HepG2 (cell line): ENCODE measurements at regions not wholly inside any gene's neighbourhood (a gene's known extent, or its start where the extent isn't known, plus 50 kb on each side); places are given as distances from the start of the nearest gene placed in this dataset.

ENCODE experiments used
- ATAC-seq: fragments of 200-7000 bp; cut with Tn5 transposase; 3 replicates; pipeline ENCODE4 v1.9.1; 2020; ENCODE audit warnings: mild to moderate bottlenecking, moderate library complexity
- BruUV-seq: library from RNA; stranded (reverse); fragments of 400-500 nt; replicated peaks from 2 replicates; lab custom pipeline; 2021; lab: Mats Ljungman, UMichigan
- CTCF ChIA-PET: fragments of 300-600 bp; formaldehyde crosslinking; extraction: SDS; loops from one replicate; lab custom pipeline; 2021; ENCODE audit warnings: low total read pairs, inconsistent platforms, low intra/inter-chr PET ratio; lab: Yijun Ruan, JAX
- POLR2A ChIA-PET: fragments of 350-600 bp; sonication (Branson Sonifier 250); formaldehyde crosslinking; loops from one replicate; lab custom pipeline; 2020; ENCODE audit warnings: antibody characterized with exemption, inconsistent platforms; lab: Yijun Ruan, JAX
- DNase-seq: peaks from one replicate; pipeline ENCODE4 v3.0.0-alpha.2; 2015; ENCODE audit warnings: low spot score
- FAIRE-seq: peaks from 3 replicates; lab custom pipeline; 2011; peaks lifted over from hg19 to GRCh38; lab: Jason Lieb, UNC
- H2AFZ ChIP-seq: one replicate; pipeline ENCODE4 v1.6.1; 2011; ENCODE audit warnings: low read length, inconsistent platforms
- H3K27ac ChIP-seq: fragments of 300-600 bp; 3 replicates; pipeline ENCODE4 v1.8.0; 2011; ENCODE audit warnings: mixed run types, mild to moderate bottlenecking, mixed read lengths, low read length, inconsistent platforms; ENCODE audit not compliant: insufficient read depth; ENCODE audit errors: extremely low read length
- H3K27me3 ChIP-seq, 2 experiments: fragments of 200-600 bp in 1 of 2; 2 replicates in 1 of 2; 3 replicates in 1 of 2; pipeline versions ENCODE4 v1.6.0 to v1.8.0; 2011; ENCODE audit warnings: low read length in 2 of 2, mild to moderate bottlenecking in 2 of 2, moderate library complexity in 2 of 2, inconsistent platforms in 1 of 2; ENCODE audit not compliant: insufficient read depth in 2 of 2, control insufficient read depth in 1 of 2
- H3K36me3 ChIP-seq, 2 experiments: fragments of 200-600 bp in 1 of 2; replicated peaks in 1 of 2; 2 replicates in 1 of 2; 3 replicates in 1 of 2; pipeline versions ENCODE4 v1.5.1 to v1.8.0; 2011; ENCODE audit warnings: low read length in 2 of 2, inconsistent platforms in 1 of 2; ENCODE audit not compliant: insufficient read depth in 2 of 2, control insufficient read depth in 1 of 2
- H3K4me1 ChIP-seq: 2 replicates; pipeline ENCODE4 v1.5.1; 2012; ENCODE audit warnings: low read length, inconsistent platforms; ENCODE audit not compliant: insufficient read depth
- H3K4me2 ChIP-seq: 2 replicates; pipeline ENCODE4 v1.6.0; 2011; ENCODE audit warnings: low read depth, low read length, inconsistent platforms
- H3K4me3 ChIP-seq, 3 experiments: fragments of 200-600 bp in 1 of 3; sonication (generic), shearing (Covaris generic) in 1 of 3; replicated peaks in 1 of 3; 2 replicates each; pipeline ENCODE4 v1.5.1; 2011 to 2016; ENCODE audit warnings: low read length in 3 of 3, inconsistent platforms in 2 of 3, low read depth in 2 of 3, mild to moderate bottlenecking in 2 of 3, control low read depth in 1 of 3, mixed read lengths in 1 of 3; ENCODE audit not compliant: insufficient read depth in 1 of 3
- H3K79me2 ChIP-seq: one replicate; pipeline ENCODE4 v1.6.1; 2011; ENCODE audit warnings: low read length, inconsistent platforms; ENCODE audit not compliant: insufficient read depth
- H3K9ac ChIP-seq: 2 replicates; pipeline ENCODE4 v1.6.0; 2011; ENCODE audit warnings: mild to moderate bottlenecking, low read depth, low read length, inconsistent platforms; ENCODE audit not compliant: insufficient read depth
- H3K9me3 ChIP-seq: 2 replicates; pipeline ENCODE4 v1.5.1; 2012; ENCODE audit warnings: mild to moderate bottlenecking, low read length
- H4K20me1 ChIP-seq: 2 replicates; pipeline ENCODE4 v1.6.0; 2011; ENCODE audit warnings: inconsistent platforms, mild to moderate bottlenecking, low read length, moderate library complexity; ENCODE audit not compliant: insufficient read depth
- ARNT ChIP-seq: fragments of 450-650 bp; IDR thresholded peaks from 2 replicates; pipeline ENCODE4 v1.6.1; 2017
- DR1 ChIP-seq: sonication (generic); formaldehyde crosslinking; IDR thresholded peaks from 2 replicates; pipeline ENCODE4 v1.8.0; 2021; ENCODE audit warnings: mild to moderate bottlenecking, missing genetic modification reagents, inconsistent platforms
- HNF4G ChIP-seq, 2 experiments: sonication (generic) in 1 of 2; formaldehyde crosslinking in 1 of 2; IDR thresholded peaks; 2 replicates each; pipeline versions ENCODE4 v1.4.0 to v1.6.1; 2011 to 2020; ENCODE audit warnings: borderline replicate concordance in 2 of 2, low read depth in 2 of 2, mild to moderate bottlenecking in 2 of 2, low read length in 1 of 2, missing genetic modification reagents in 1 of 2, moderate library complexity in 1 of 2
- NPAS2 ChIP-seq: sonication (generic); formaldehyde crosslinking; IDR thresholded peaks from 2 replicates; pipeline ENCODE4 v1.8.0; 2022; ENCODE audit warnings: mild to moderate bottlenecking, missing genetic modification reagents, borderline replicate concordance
- PHB2 ChIP-seq: fragments of 450-650 bp; IDR thresholded peaks from 2 replicates; pipeline ENCODE4 v1.6.1; 2018; ENCODE audit not compliant: partially characterized antibody
- ZBTB7B ChIP-seq: sonication (generic); formaldehyde crosslinking; IDR thresholded peaks from 2 replicates; pipeline ENCODE4 v1.4.0; 2020; ENCODE audit warnings: missing genetic modification reagents
- ZC3H4 ChIP-seq: sonication (generic); formaldehyde crosslinking; IDR thresholded peaks from 2 replicates; pipeline ENCODE4 v1.4.0; 2020; ENCODE audit warnings: missing genetic modification reagents, borderline replicate concordance
- WGBS: methylation state at CpG from one replicate; pipeline ENCODE4 v1.1.6; 2017; ENCODE audit warnings: low lambda C conversion rate; 5-methylcytosine and 5-hydroxymethylcytosine counted together
- in situ Hi-C: cut with HindIII; loops from 2 replicates; pipeline ENCODE4 v1.10.0; 2017; ENCODE audit warnings: low pct_unique_long_range_greater_than_20kb; ENCODE audit not compliant: extremely low pct_ligation_motif_present
- intact Hi-C: fragments of 100-400 bp; cut with micrococcal nuclease; formaldehyde crosslinking; loops from one replicate; pipeline ENCODE4 v1.10.0; 2022; ENCODE audit not compliant: unreplicated experiment
- TF ChIP-seq, protein P1 (sequence below): IDR thresholded peaks from 2 replicates; pipeline ENCODE4 v1.6.1; 2016; ENCODE audit warnings: low read depth
- TF ChIP-seq, protein P2 (sequence below): sonication (generic); formaldehyde crosslinking; IDR thresholded peaks from 2 replicates; pipeline ENCODE4; 2020; ENCODE audit warnings: missing genetic modification reagents, mild to moderate bottlenecking, borderline replicate concordance
- TF ChIP-seq, protein P3 (sequence below), 2 experiments: sonication (generic) in 1 of 2; formaldehyde crosslinking in 1 of 2; IDR thresholded peaks; 2 replicates each; pipeline versions ENCODE4 v1.4.0 to v1.6.1; 2016 to 2020; ENCODE audit warnings: borderline replicate concordance in 1 of 2, low read depth in 1 of 2, mild to moderate bottlenecking in 1 of 2, missing genetic modification reagents in 1 of 2

GRCh38 chr2:164023896-164024295 lies 288.1 kb upstream of the FIGN start:
- TF ChIP-seq PHB2 = no peak
- no peak for TF ChIP-seq ZBTB7B
- TF ChIP-seq, protein P1, sequence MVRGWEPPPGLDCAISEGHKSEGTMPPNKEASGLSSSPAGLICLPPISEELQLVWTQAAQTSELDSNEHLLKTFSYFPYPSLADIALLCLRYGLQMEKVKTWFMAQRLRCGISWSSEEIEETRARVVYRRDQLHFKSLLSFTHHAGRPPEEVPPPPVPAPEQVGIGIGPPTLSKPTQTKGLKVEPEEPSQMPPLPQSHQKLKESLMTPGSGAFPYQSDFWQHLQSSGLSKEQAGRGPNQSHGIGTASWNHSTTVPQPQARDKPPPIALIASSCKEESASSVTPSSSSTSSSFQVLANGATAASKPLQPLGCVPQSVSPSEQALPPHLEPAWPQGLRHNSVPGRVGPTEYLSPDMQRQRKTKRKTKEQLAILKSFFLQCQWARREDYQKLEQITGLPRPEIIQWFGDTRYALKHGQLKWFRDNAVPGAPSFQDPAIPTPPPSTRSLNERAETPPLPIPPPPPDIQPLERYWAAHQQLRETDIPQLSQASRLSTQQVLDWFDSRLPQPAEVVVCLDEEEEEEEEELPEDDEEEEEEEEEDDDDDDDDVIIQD (CRISPR knock-in tag) = no peak
- TF ChIP-seq, protein P2, sequence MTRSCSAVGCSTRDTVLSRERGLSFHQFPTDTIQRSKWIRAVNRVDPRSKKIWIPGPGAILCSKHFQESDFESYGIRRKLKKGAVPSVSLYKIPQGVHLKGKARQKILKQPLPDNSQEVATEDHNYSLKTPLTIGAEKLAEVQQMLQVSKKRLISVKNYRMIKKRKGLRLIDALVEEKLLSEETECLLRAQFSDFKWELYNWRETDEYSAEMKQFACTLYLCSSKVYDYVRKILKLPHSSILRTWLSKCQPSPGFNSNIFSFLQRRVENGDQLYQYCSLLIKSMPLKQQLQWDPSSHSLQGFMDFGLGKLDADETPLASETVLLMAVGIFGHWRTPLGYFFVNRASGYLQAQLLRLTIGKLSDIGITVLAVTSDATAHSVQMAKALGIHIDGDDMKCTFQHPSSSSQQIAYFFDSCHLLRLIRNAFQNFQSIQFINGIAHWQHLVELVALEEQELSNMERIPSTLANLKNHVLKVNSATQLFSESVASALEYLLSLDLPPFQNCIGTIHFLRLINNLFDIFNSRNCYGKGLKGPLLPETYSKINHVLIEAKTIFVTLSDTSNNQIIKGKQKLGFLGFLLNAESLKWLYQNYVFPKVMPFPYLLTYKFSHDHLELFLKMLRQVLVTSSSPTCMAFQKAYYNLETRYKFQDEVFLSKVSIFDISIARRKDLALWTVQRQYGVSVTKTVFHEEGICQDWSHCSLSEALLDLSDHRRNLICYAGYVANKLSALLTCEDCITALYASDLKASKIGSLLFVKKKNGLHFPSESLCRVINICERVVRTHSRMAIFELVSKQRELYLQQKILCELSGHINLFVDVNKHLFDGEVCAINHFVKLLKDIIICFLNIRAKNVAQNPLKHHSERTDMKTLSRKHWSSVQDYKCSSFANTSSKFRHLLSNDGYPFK (CRISPR knock-in tag) = no peak
- TF ChIP-seq ZC3H4 (CRISPR knock-in tag) = no peak
- TF ChIP-seq HNF4G (IDR thresholded peaks at IDR 0.05; ENCODE audit: borderline replicate concordance, low read depth, low read length) = no peak
- no peak for TF ChIP-seq HNF4G (CRISPR knock-in tag; IDR thresholded peaks at IDR 0.05; ENCODE audit: borderline replicate concordance, low read depth)
- TF ChIP-seq ARNT = no peak
- TF ChIP-seq, protein P3, sequence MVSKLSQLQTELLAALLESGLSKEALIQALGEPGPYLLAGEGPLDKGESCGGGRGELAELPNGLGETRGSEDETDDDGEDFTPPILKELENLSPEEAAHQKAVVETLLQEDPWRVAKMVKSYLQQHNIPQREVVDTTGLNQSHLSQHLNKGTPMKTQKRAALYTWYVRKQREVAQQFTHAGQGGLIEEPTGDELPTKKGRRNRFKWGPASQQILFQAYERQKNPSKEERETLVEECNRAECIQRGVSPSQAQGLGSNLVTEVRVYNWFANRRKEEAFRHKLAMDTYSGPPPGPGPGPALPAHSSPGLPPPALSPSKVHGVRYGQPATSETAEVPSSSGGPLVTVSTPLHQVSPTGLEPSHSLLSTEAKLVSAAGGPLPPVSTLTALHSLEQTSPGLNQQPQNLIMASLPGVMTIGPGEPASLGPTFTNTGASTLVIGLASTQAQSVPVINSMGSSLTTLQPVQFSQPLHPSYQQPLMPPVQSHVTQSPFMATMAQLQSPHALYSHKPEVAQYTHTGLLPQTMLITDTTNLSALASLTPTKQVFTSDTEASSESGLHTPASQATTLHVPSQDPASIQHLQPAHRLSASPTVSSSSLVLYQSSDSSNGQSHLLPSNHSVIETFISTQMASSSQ (IDR thresholded peaks at IDR 0.05; ENCODE audit: low read depth) = no peak
- TF ChIP-seq, protein P3 (CRISPR knock-in tag; IDR thresholded peaks at IDR 0.05; ENCODE audit: borderline replicate concordance) = no peak
- no peak for TF ChIP-seq DR1 (CRISPR knock-in tag)
- no peak for TF ChIP-seq NPAS2 (CRISPR knock-in tag)
- no peak overlapping the region for H3K27ac ChIP-seq

More at GRCh38 chr2:164023896-164024295, 288.1 kb upstream of the FIGN start:
- in situ Hi-C loops (no loop called here), intact Hi-C loops (no loop called here)
- ATAC-seq (no peak), DNase-seq (no peak), FAIRE-seq (no peak)
- no TSS peak for BruUV-seq
- POLR2A ChIA-PET = no interaction called here
- H3K4me3 ChIP-seq = no peak overlapping the region
- H3K9me3 ChIP-seq = no peaks in the 10 kb centered on the region
- no peaks in the 10 kb centered on the region for H3K27me3 ChIP-seq
- H3K79me2 ChIP-seq = no peaks in the 10 kb centered on the region
- no peaks in the 10 kb centered on the region for H3K36me3 ChIP-seq
- 4% methylated on average over 2 of the region's 2 CpGs for WGBS
- no peaks in the 10 kb centered on the region for H4K20me1 ChIP-seq
- H2AFZ ChIP-seq = no peak overlapping the region
- H3K9ac ChIP-seq = no peak overlapping the region
- CTCF ChIA-PET = no interaction called here
- no peaks in the 10 kb centered on the region for H3K4me1 ChIP-seq
- no peak overlapping the region for H3K4me2 ChIP-seq
